ENCODE measurements at regions not wholly inside any gene's neighbourhood (a gene's known extent, or its start where the extent isn't known, plus 50 kb on each side); places are given as distances from the start of the nearest gene placed in this dataset.
"Not testable (repeated sequence)": the region's sequence is repeated elsewhere in the genome, so short reads cannot be mapped to it uniquely, and the experiment has no call there.

DNA sequence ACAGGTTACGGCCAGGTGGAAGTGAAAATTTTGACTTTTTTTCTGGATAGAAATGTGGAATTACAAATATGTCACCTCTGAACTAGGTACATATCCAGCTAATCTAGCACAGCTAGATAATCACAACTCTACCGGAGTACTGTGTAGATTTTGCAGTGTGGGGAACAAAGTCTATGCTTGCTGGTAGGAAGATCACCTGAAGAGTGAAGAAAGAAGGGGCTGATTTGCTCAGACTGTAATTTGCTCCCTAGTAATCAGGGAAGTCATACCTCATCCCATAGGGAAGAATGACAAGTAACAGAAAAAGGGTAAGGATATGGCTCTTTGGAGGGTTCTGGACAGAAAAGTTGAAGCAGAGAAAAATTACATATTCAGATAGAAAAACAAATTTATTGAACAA is 319.6 kb upstream of the TMPRSS15 start:
- DNase-seq: no peak

DNA sequence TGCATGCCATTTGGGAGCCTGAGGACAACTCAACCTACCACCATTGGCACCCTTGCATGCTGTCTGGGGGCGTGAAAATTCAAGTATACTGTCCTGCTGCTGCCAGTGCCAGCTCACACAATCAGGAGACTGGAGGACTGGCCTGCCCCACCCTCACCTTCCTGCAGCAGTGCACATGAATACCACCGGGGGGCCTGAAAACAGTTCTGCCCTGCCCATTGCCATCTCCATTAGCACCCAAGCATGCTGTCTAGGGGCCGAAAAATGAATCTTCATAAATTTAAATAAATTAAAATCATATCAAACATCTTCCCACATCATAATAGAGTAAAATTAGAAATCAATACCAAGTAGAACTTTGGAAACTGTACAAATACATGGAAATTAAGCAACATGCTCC is 322.1 kb upstream of the TMPRSS15 start:
- no peak for DNase-seq

DNA sequence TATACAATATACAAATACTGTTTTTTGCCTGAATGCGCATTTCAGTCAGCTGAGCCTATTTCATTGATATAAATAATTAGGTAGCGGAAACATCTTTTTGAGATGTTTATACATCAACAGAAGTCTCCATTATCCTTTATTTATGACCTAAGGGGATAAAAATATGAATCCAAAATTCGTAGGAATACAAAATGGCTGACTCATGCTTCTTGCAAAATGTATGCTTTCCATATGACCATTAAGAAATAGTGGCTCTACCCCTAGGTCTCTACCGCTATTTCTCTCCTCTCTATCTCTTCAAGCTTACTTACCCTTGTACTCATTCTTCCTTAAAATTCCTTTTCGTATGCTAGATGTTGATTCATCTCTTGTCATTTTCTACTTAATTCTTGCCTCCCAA is 338.4 kb upstream of the TMPRSS15 start:
- no peak for DNase-seq

DNA sequence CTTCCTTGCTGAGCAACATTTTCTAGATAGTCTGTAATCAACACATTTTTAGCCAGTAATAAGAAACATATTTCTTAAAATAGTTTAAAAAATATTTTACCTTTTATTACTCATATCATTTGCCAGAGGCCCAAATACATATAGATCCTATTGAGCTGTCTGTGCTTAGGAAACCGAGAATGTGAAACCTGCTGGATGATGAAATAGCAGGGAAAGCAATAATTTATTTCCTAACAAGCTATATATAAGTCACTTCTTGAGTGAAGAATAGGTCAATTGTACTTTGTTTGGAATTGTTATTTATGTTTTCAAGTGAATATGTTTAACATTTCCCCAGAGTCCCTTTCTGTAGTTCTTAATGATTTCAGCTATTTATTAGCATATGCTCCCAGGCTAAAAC is 339.9 kb upstream of the TMPRSS15 start:
- DNase-seq: no peak

DNA sequence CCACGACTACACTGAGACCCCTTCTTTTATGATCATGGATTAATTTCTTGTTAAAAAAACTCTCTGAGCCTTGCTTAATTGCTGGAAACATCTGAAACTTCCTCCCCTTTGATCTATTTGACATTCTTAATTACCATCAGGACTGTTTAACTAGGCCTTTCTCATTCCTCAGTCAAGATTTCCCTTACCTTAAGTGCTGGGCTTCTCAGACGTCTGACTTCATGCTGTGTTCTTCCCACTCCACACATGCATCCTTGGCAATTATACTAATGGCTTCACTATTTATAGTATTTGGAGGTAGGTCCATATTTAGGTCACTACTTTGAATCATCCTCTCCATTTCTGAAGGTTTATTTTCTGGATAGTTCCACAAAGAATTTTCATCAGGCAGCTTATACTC is 341.3 kb upstream of the TMPRSS15 start:
- no peak for DNase-seq

DNA sequence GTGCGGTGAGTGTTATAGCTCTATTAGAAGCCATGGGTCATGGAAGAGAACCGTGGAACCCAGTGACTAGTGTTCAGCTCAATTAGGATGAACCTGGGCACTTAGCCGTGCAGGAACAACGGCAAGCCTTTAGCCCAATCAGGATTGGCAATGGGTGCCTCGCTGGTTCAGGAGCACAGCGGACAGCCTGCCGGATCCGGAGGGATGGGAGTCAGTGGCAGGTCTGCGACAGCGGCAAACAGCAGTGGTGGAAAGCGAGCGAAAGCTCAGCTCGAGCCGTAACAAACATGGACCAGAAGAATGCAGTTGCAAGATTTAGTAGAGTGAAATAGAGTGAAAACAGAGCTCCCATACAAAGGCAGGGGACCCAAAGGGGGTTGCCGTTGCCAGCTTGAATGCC is 349.3 kb upstream of the TMPRSS15 start:
- not testable (repeated sequence) for DNase-seq

DNA sequence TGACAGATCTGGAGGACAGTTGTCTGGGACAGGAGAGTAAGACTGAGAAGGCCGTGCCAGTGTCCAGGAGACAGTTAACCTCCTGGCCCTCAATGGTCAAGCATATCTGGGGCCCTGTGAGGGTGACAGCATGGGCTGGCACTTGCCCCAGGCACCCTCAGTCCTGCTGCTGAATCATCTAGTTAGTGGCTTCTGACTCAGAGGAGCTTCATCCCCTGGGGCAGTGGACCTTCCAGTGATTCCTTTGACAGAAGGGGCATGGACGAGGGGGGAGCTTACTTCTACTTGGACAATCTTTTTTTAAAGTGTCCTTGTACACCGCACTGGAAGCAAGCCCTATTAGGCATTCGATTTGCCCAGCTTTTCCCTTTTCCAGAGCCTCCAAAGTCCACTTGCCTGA is 352.7 kb upstream of the TMPRSS15 start:
- not testable (repeated sequence) for DNase-seq

DNA sequence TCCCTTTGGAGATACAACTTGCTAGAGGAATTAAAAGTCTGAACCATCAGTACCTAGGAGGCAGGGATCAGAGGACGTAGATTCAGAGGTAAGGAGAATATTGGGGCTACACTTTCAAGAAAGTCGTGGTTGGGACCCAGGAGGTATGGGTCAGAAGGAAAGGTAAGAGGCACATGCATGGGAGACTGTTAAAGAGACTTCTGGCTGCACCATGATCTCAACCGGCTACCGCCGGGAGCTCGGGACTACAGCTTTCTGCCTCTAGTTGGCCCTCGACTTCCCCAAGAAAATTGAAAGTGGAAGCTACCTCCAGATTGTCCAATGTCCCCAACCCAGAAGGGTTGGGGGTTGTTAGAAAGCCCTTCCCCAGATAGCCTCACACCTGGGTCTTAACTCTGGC is 355.7 kb upstream of the TMPRSS15 start:
- no peak for DNase-seq

DNA sequence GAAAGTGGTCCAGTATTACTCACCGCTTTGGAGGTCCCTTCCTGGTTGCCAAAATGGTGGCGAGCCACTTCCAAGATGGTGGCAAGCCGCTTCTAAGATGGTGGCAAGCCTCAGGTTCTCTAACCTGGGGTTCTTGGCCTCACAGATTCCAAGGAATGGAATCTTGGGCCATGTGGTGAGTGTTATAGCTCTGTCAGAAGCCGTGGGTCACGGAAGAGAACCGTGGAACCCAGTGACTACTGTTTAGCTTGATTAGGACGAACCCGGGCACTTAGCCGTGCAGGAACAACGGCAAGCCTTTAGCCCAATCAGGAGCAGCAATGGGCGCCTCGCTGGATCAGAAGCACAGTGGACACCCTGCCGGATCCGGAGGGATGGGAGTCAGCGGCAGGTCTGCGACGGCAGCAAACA is 356.2 kb upstream of the TMPRSS15 start:
- no peak for DNase-seq

DNA sequence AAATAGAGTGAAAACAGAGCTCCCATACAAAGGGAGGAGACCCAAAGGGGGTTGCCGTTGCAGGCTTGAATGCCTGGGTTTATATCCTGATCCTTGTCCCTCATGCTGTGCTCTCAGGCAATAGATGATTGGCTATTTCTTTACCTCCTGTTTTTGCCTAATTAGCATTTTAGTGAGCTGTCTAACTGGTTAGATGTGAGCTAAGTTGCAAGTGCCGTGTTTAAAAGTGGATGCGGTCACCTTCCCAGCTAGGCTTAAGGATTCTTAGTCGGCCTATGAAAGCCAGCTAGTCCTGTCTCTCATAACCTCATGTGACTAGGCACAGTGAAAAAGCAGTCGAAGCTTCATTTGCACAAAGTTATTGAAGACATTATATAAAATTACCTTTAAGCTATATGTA is 356.7 kb upstream of the TMPRSS15 start:
- no peak for DNase-seq

DNA sequence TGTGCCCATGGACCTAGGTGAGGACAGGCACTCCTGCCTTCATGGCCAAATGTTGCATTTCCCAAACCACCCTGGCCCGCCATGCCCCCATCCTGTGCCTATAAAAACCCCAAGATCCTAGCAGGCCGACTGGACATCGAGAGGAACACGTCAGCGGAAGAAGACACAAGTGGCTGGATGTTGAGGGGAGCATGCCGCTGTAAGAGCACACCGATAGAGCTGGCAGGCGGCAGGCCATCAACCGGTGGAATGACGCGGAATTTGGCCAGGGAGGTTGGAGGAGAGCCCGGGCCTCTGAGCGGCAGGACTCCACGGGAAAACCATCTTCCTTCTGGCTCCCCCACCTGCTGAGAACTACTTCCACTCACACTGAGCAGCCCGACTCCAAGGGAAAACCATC is 361.1 kb upstream of the TMPRSS15 start:
- no peak for DNase-seq

DNA sequence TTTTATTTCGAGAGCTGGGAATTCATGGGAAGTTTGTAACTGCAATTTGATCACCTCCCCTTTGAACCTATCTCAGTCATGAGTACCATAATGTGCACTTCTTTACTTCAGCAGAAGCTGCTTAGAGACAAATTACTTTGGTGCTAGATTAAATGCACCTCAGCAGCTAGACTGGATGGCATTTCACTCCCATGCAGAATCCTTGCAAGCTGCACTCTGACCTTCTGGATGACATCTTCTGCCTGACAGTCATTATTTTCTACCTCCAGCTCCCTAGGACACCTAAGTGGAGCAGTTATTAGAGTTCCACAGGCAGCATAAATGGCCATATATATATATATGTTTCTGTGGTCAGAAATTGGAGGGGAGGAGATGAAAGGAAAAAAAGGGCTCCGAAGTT is 366.0 kb upstream of the TMPRSS15 start:
- DNase-seq: no peak

DNA sequence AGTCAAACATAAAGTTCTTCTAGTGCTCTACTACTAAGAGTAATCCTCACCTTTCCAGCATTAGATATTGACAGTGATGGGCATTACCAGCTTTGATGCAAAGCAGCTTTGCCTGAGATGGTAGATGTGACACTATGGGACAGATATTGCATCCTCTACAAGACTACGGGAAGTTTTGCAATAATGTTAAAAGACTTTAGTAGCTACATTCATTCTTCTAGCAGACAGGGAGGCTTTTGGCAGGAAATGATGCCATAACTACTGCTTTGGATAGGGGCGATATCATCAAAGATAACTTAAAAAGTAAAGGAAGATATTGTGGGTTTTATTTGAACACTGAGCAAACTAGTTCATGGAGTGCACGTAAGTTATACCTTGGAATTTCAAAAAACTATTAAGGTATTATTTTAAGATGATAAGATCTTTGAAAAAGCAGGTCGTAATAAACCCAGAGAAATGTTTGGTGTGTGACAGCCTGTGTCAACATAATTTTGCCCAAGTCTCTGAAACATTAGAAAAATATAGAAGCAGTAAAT is 368.3 kb upstream of the TMPRSS15 start:
- no peak for DNase-seq

DNA sequence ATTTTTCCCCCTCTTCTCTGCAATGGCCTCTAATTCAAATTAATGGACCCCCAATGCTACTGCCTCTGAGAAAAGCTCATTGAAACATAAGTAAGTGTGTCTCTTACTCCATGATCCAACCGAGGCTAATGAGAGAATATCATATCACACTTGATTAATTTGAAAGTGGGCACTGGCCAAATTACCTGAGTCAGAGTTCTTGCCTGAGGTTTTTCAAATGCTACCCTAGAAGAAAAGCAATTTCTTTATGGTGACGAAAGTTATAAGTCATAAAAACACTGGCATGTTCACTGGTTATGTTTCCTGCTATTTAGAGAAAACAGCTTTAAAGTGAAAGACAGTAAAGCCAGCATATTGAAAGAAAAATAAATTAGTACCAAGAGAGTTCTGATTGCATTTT is 368.8 kb upstream of the TMPRSS15 start:
- DNase-seq: no peak

DNA sequence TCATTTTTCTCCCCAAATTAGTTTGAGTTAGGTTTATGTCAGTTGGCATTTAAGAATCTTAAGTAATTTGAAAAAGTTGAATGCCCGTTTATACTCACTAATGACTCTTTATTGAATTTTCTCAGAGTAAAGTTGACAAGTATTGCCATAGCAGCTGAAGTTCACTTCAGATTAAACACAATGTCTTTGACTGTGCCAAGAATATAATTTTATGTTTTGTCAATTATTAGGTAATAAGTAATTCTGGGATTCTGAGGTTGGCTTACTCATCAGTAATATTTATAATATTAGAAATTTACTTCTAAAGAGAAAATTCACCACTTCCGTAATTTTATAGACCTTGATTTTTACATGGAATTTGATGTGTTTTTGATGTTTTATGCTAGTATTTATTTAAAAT is 369.3 kb upstream of the TMPRSS15 start:
- no peak for DNase-seq

DNA sequence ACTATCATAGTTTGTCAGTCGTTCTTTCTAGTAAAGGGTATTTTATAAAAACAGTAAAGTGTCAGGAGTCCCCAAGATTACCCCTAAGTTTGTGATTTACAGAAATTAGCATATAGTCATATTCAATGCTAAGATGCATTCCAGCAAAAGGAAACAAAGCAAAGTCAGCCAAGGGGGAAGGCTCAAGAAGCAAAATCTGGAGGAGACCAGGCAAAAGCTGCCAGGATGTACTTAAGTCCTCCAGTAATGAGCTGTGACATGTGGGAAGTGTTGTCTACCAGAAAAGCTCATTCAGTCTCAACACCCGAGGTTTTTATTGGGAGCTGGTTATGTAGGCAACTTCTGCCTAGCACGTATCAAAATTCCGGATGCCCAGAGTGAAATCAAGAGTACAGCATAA is 373.4 kb upstream of the TMPRSS15 start:
- DNase-seq: no peak

DNA sequence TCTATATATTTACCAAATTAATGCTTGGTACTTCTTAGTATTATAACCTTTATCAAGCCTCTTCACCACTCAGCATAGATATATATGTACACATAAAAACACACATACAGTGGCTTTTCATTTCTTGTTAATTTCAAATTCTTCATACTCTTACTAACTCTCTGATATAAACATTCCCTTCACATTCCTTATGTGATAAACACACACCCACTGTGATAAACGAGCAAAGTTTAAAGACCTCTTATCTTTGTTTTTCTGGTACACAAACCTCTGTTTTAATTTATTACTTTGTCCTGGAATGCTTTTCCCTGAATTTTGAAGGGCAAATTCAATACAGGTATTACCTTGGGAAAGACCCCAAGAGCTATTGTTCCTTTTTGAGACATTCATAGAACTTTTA is 379.1 kb upstream of the TMPRSS15 start:
- DNase-seq: no peak

DNA sequence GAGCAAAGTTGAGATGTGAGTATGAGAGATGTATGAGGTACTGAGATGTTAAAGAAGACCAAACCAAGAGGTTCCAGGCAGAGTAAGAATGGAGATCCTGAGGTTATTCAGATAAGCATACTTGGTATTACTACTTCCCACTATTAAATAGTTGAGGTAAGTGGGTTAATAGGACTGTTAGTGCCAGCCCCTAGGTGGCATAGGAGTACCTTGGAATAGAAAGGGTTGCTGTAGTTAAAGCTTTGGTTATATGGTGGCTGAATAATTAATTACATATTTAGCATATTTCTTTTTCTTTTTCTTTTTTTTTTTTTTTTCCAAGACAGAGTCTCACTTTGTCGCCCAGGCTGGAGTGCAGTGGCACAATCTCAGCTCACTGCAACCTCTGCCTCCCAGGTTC is 397.9 kb upstream of the TMPRSS15 start:
- DNase-seq: no peak

DNA sequence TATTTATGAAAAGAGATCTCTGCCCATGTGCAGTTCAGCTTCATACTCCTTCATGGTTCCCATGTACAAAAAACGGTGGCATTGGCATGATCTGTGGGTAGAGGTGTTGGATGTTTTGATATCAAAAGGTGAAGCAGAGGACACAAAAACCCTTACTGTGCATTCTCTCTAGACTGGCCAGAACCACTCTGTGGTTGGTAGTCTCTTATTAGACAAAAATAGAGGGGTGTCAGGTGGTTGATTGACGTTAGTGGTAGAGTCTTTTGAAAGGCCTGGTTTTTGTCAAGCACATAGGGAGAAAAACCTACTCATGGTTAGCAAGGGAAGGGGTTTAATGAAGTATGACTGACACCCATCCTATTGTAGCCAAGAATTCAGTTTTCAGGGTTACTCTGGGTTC is 400.0 kb upstream of the TMPRSS15 start:
- DNase-seq: no peak

DNA sequence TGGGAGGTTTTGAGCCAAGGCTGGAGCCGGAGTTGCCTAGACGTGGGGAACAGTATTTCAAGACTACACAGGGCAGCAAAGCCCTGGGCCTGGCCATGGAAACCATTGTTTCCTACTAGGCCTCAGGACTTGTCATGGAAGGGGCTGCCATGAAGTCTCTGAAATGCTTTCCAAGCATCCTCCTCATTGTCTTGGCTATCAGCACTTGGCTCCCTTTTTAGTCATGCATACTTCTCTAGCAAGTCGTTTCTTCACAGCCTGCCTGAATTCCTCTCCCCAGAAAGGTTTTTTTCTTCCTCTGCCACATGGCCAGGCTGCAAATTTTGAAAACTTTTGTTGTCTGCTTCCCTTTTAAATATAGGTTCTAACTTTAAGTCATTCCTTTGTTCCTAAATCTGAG is 406.6 kb upstream of the TMPRSS15 start:
- DNase-seq: no peak

DNA sequence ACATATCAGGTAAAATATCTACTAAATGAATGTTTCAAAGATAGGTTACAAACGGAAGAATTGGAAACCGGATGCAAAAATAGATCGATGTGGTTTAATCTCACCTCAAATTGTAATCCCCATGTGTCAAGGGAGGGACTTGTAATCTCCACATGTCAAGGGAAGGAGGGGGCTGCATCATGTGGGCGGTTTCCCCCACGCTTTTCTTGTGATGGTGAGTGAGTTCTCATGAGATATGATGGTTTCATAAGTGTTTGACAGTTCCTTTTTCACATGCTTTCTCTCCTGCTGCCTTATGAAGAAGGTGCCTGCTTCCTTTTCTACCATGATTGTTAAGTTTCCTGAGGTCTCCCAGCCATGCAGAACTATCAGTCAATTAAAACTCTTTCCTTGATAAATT is 408.7 kb upstream of the TMPRSS15 start:
- no peak for DNase-seq

DNA sequence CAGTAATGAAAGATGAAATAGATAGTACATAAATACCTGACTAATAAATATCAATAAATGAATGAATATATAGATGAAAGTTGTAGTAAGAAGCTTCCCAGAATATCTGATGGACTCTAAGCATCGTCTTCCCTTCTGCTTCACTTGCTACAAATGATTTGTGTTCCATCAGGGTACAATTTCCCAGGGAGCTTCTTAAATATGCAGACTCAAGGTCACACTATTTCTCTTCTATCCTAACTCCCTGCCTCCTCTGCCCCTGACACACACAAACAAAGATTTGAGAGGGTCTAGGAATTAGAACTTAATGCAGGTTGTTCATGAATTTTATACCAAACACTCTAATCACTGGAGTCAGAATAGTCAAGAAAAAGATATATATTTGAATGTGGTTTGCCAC is 415.9 kb upstream of the TMPRSS15 start:
- no peak for DNase-seq

DNA sequence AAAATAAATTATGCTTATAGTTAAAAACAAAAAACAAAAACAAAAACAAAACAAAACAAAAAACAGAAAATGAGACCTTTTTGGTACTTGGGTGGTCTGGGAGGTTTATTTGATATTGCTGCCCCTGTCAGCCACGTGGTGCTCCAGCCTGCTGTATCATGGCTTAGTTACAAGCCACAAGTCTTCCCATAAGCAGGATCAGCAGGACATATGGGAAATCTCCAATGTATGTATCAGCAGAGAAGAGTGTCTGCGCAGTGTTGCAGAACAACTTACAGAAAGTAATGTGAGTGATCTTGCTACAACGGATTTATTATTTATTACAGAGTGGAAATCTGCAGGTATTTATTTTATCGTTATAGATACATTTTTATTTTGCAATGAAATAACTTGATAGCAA is 423.0 kb upstream of the TMPRSS15 start:
- DNase-seq: no peak

DNA sequence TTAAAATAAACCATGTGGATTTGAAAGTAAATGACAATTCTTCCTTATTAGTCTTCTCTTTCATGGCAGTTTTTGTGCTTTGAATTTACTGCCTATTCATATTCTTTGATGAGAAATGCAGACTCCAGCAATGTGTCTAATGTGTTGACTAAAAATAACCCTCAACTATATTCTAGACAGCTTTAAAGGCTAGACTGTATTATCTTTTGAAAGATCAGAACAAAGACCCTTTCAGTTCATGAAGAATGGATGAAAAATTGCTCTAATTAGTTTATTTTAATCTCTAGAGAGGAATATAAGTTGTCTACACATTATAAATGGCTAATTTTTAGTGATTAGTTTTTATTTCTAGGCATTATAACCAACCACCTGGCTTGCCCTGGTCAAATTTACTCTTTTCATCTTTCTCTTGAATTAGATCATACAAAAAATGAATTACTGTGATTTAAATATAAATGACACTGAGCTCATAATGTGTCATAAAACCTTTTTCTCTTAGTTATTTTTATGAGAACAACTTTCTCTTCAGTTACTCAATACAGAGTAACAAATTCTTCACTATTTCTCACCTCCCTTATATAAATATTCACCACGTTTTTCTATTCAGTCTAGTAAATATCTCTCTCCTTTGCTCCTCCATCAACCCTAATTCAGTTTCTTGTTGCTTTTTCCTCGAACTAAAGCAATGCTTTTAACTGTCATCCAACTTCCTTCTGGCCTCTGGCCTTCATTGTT is 428.5 kb upstream of the TMPRSS15 start:
- DNase-seq: no peak

DNA sequence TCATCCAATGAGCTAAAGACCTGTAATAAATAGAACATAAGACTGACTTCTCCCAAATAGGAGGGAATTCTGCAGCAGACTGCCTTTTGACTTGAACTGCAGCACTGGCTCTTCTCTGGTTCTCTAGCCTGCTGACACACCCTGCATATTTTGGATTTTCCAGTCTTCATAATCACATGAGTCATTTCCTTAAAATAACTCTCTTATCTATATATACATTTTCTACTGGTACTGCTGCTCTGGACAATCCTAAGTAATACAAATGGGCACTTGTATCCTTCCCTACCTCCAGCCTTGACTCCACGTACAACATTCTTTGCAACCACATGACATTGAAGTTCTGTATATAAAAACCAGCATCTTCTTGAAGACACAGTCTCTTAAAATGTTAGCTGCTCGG is 429.4 kb upstream of the TMPRSS15 start:
- no peak for DNase-seq

All from suppressor macrophage treated with lipopolysaccharide for 1 hour (primary cell).